Breast epithelium (tissue), 4 donors: ENCODE measurements at regions not wholly inside any gene's neighbourhood (a gene's known extent, or its start where the extent isn't known, plus 50 kb on each side); places are given as distances from the start of the nearest gene placed in this dataset.

Experiments
- DNase-seq, 2 donors: peaks; one replicate each; pipeline ENCODE4 v3.0.0-alpha.2; 2019; ENCODE audit warnings: low spot score in 2 of 2
- H3K27ac ChIP-seq, 2 donors: fragments of 200-600 bp; sonication (generic) in 1 of 2; one replicate each; pipeline ENCODE4 v1.5.1; 2016 to 2019; ENCODE audit warnings: mild to moderate bottlenecking in 1 of 2
- H3K27me3 ChIP-seq, 2 donors: fragments of 200-600 bp; sonication (generic) in 1 of 2; one replicate each; pipeline versions ENCODE4 v1.5.1 to v1.6.0; 2017 to 2019; ENCODE audit warnings: control low read depth in 1 of 2, mild to moderate bottlenecking in 1 of 2
- H3K36me3 ChIP-seq: fragments of 200-600 bp; one replicate; pipeline ENCODE4 v1.5.1; 2019
- H3K4me1 ChIP-seq, 2 donors: fragments of 200-600 bp; sonication (generic); one replicate each; pipeline ENCODE4 v1.5.1; 2016 to 2019; ENCODE audit warnings: control low read depth in 1 of 2
- H3K4me3 ChIP-seq, 3 donors: fragments of 200-600 bp; sonication (generic); 1 replicate in 2 of 3; 2 replicates in 1 of 3; pipeline ENCODE4 v1.5.1; 2016 to 2019; ENCODE audit warnings: mild to moderate bottlenecking in 3 of 3, moderate library complexity in 2 of 3
- H3K9me3 ChIP-seq, 2 donors: fragments of 200-600 bp; sonication (generic) in 1 of 2; one replicate each; pipeline ENCODE4 v1.5.1; 2016 to 2019; ENCODE audit warnings: control low read depth in 1 of 2
- POLR2A ChIP-seq: fragments of 450-650 bp; IDR thresholded peaks from one replicate; pipeline ENCODE4 v1.6.1; 2016; ENCODE audit warnings: antibody characterized with exemption, mild to moderate bottlenecking, moderate library complexity
- POLR2AphosphoS5 ChIP-seq, 3 donors: sonication (generic); formaldehyde crosslinking; IDR thresholded peaks; one replicate each; pipeline ENCODE4 v1.6.1; 2017; ENCODE audit warnings: antibody characterized with exemption in 3 of 3
- intact Hi-C: fragments of 100-400 bp; cut with DNase I; formaldehyde crosslinking; loops from one replicate; pipeline ENCODE4 v1.15.1; 2023; ENCODE audit warnings: low total_unique reads
- TF ChIP-seq, protein P1 (sequence below), 3 donors: fragments of 450-650 bp; IDR thresholded peaks; one replicate each; pipeline ENCODE4 v1.5.1; 2016 to 2017; ENCODE audit warnings: antibody characterized with exemption in 3 of 3, mild to moderate bottlenecking in 3 of 3, moderate library complexity in 3 of 3

- TF ChIP-seq POLR2AphosphoS5 (IDR thresholded peaks at IDR 0.05): no peak
- TF ChIP-seq, protein P1, sequence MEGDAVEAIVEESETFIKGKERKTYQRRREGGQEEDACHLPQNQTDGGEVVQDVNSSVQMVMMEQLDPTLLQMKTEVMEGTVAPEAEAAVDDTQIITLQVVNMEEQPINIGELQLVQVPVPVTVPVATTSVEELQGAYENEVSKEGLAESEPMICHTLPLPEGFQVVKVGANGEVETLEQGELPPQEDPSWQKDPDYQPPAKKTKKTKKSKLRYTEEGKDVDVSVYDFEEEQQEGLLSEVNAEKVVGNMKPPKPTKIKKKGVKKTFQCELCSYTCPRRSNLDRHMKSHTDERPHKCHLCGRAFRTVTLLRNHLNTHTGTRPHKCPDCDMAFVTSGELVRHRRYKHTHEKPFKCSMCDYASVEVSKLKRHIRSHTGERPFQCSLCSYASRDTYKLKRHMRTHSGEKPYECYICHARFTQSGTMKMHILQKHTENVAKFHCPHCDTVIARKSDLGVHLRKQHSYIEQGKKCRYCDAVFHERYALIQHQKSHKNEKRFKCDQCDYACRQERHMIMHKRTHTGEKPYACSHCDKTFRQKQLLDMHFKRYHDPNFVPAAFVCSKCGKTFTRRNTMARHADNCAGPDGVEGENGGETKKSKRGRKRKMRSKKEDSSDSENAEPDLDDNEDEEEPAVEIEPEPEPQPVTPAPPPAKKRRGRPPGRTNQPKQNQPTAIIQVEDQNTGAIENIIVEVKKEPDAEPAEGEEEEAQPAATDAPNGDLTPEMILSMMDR (IDR thresholded peaks at IDR 0.05): no peak
- no peaks in the 10 kb centered on the region for H3K9me3 ChIP-seq
- H3K27ac ChIP-seq: no peak overlapping the region
- intact Hi-C loops: no loop called here
- DNase-seq: no peak
- H3K4me1 ChIP-seq: no peaks in the 10 kb centered on the region
- H3K36me3 ChIP-seq: no peaks in the 10 kb centered on the region
- H3K4me3 ChIP-seq: no peak overlapping the region
- H3K27me3 ChIP-seq: no peaks in the 10 kb centered on the region
Measured at GRCh38 chr3:182479419-182480336, 313.6 kb upstream of the ATP11B start.

DNA sequence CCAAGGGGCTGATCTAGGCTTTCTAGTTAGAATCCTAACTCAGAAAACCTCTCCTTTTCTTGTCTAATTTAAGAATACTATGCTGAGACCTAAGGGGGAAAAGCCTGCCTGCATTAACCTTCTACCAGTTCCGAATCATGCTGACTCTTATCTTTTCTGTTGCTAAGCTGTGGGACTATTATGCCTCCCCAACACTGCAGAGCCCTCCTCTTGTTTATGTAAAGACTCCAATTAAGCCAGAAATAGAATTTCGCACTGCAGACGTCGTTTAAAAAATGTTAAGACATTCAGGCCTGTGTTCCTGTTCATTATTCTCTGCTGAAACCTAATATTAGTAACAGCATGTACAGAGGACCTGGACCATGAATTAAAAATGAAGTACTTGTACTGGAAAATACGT lies 310.6 kb upstream of the ATP11B start:
- Histone ChIP-seq H3K9me3 (no peaks in the 10 kb centered on the region), H3K27ac (no peak overlapping the region), H3K27me3 (no peaks in the 10 kb centered on the region), H3K36me3 (no peaks in the 10 kb centered on the region), H3K4me3 (no peak overlapping the region), H3K4me1 (no peaks in the 10 kb centered on the region)
- TF ChIP-seq POLR2AphosphoS5 (IDR thresholded peaks at IDR 0.05) (no peak), POLR2A (no peak)
- TF ChIP-seq, protein P1 (IDR thresholded peaks at IDR 0.05): no peak
- intact Hi-C loops: no loop called here
- DNase-seq: no peak

GRCh38 chr3:182484682-182485081 lies 308.6 kb upstream of the ATP11B start:
- Histone ChIP-seq H3K36me3 (no peaks in the 10 kb centered on the region), H3K9me3 (no peaks in the 10 kb centered on the region), H3K27me3 (no peaks in the 10 kb centered on the region), H3K4me1 (no peaks in the 10 kb centered on the region), H3K27ac (no peak overlapping the region), H3K4me3 (no peak overlapping the region)
- DNase-seq: no peak
- TF ChIP-seq POLR2A (no peak), POLR2AphosphoS5 (IDR thresholded peaks at IDR 0.05) (no peak)
- TF ChIP-seq, protein P1 (IDR thresholded peaks at IDR 0.05): no peak
- intact Hi-C loops: no loop called here

- TF ChIP-seq, protein P1 (IDR thresholded peaks at IDR 0.05): no peak
- TF ChIP-seq POLR2A (no peak), POLR2AphosphoS5 (IDR thresholded peaks at IDR 0.05) (no peak)
- no peaks in the 10 kb centered on the region for H3K27me3 ChIP-seq
- no peak overlapping the region for H3K4me3 ChIP-seq
- H3K36me3 ChIP-seq: no peaks in the 10 kb centered on the region
- H3K4me1 ChIP-seq: no peaks in the 10 kb centered on the region
- H3K9me3 ChIP-seq: no peaks in the 10 kb centered on the region
- no peak overlapping the region for H3K27ac ChIP-seq
- no peak for DNase-seq
- intact Hi-C loops: no loop called here
Measured at GRCh38 chr3:182485301-182485700, 308.0 kb upstream of the ATP11B start.

GRCh38 chr3:182486463-182486862 lies 306.8 kb upstream of the ATP11B start:
- intact Hi-C loops: no loop called here
- Histone ChIP-seq H3K27ac (no peak overlapping the region), H3K27me3 (no peaks in the 10 kb centered on the region), H3K4me1 (no peaks in the 10 kb centered on the region), H3K4me3 (no peak overlapping the region), H3K9me3 (no peaks in the 10 kb centered on the region), H3K36me3 (no peaks in the 10 kb centered on the region)
- DNase-seq: no peak
- no peak for TF ChIP-seq POLR2AphosphoS5 (IDR thresholded peaks at IDR 0.05)
- TF ChIP-seq, protein P1 (IDR thresholded peaks at IDR 0.05): no peak
